Liver (tissue), 8 donors: ENCODE measurements at regions not wholly inside any gene's neighbourhood (a gene's known extent, or its start where the extent isn't known, plus 50 kb on each side); places are given as distances from the start of the nearest gene placed in this dataset.
A peak's percentile ranks its signal among the peaks of the same experiment; 100 is the strongest.

Experiments used
- DNase-seq: peaks from one replicate; pipeline ENCODE4 v3.0.0-alpha.2; 2017; ENCODE audit warnings: low spot score
- H3K27ac ChIP-seq, 2 donors: one replicate each; pipeline ENCODE4 v1.7.0; 2013; ENCODE audit warnings: inconsistent platforms in 2 of 2, low read length in 2 of 2, control low read depth in 1 of 2, low read depth in 1 of 2, mild to moderate bottlenecking in 1 of 2
- H3K27me3 ChIP-seq, 4 donors: one replicate each; pipeline versions ENCODE4 v1.6.1 to v1.7.0; 2013; ENCODE audit warnings: low read length in 3 of 4, inconsistent platforms in 1 of 4, mild to moderate bottlenecking in 1 of 4, moderate library complexity in 1 of 4; ENCODE audit not compliant: control insufficient read depth in 4 of 4, insufficient read depth in 4 of 4
- H3K36me3 ChIP-seq, 4 donors: one replicate each; pipeline versions ENCODE4 v1.6.1 to v1.7.0; 2013; ENCODE audit warnings: low read length in 3 of 4, mild to moderate bottlenecking in 3 of 4, low read depth in 1 of 4, moderate library complexity in 1 of 4; ENCODE audit not compliant: control insufficient read depth in 4 of 4, insufficient read depth in 3 of 4
- H3K4me1 ChIP-seq, 4 donors: one replicate each; pipeline versions ENCODE4 v1.6.1 to v1.7.0; 2013; ENCODE audit warnings: low read length in 3 of 4, mild to moderate bottlenecking in 3 of 4, moderate library complexity in 1 of 4; ENCODE audit not compliant: control insufficient read depth in 4 of 4, insufficient read depth in 4 of 4
- H3K4me3 ChIP-seq, 3 donors: one replicate each; pipeline versions ENCODE4 v1.6.1 to v1.7.0; 2013; ENCODE audit warnings: low read length in 3 of 3, control low read depth in 1 of 3, low read depth in 1 of 3, mild to moderate bottlenecking in 1 of 3
- H3K9ac ChIP-seq, 2 donors: one replicate each; pipeline ENCODE4 v1.7.0; 2013; ENCODE audit warnings: low read length in 2 of 2, mild to moderate bottlenecking in 2 of 2, moderate library complexity in 2 of 2, control low read depth in 1 of 2, low read depth in 1 of 2
- H3K9me3 ChIP-seq, 4 donors: one replicate each; pipeline versions ENCODE4 v1.6.1 to v1.7.0; 2013; ENCODE audit warnings: low read length in 3 of 4; ENCODE audit not compliant: control insufficient read depth in 4 of 4
- EGR1 ChIP-seq, 2 donors: IDR thresholded peaks; 2 replicates each; pipeline ENCODE4 v1.6.1; 2016 to 2018; ENCODE audit warnings: antibody characterized with exemption in 2 of 2, low read depth in 2 of 2
- FOXA1 ChIP-seq: IDR thresholded peaks from 2 replicates; pipeline ENCODE4 v1.6.1; 2016; ENCODE audit warnings: antibody characterized with exemption
- FOXA2 ChIP-seq: IDR thresholded peaks from 2 replicates; pipeline ENCODE4 v1.6.1; 2016; ENCODE audit warnings: antibody characterized with exemption
- HNF4A ChIP-seq, 2 donors: conservative IDR thresholded peaks; 2 replicates each; pipeline ENCODE4 v1.6.1; 2016; ENCODE audit warnings: antibody characterized with exemption in 2 of 2, mild to moderate bottlenecking in 2 of 2
- HNF4G ChIP-seq: IDR thresholded peaks from 2 replicates; pipeline ENCODE4 v1.6.1; 2016; ENCODE audit warnings: antibody characterized with exemption
- JUND ChIP-seq, 2 donors: IDR thresholded peaks; 2 replicates each; pipeline ENCODE4 v1.6.1; 2016; ENCODE audit warnings: antibody characterized with exemption in 2 of 2
- NR2F2 ChIP-seq: IDR thresholded peaks from 2 replicates; pipeline ENCODE4 v1.6.1; 2016; ENCODE audit warnings: antibody characterized with exemption
- RAD21 ChIP-seq, 2 donors: IDR thresholded peaks; 2 replicates each; pipeline ENCODE4 v1.6.1; 2016; ENCODE audit warnings: antibody characterized with exemption in 2 of 2, mild to moderate bottlenecking in 2 of 2
- RXRA ChIP-seq, 2 donors: IDR thresholded peaks; 2 replicates each; pipeline ENCODE4 v1.6.1; 2017 to 2018; ENCODE audit warnings: antibody characterized with exemption in 2 of 2, mild to moderate bottlenecking in 1 of 2
- SP1 ChIP-seq: IDR thresholded peaks from 2 replicates; pipeline ENCODE4 v1.6.1; 2018; ENCODE audit warnings: antibody characterized with exemption, mild to moderate bottlenecking
- TAF1 ChIP-seq: conservative IDR thresholded peaks from 2 replicates; pipeline ENCODE4 v1.6.1; 2016; ENCODE audit warnings: antibody characterized with exemption, mild to moderate bottlenecking
- YY1 ChIP-seq: IDR thresholded peaks from 2 replicates; pipeline ENCODE4 v1.6.1; 2016; ENCODE audit warnings: antibody characterized with exemption, mild to moderate bottlenecking
- WGBS: extraction: QIAGEN DNeasy Blood & Tissue Kit; methylation state at CpG from one replicate; pipeline ENCODE4 v1.1.7; 2013; 5-methylcytosine and 5-hydroxymethylcytosine counted together
- TF ChIP-seq, protein P1 (sequence below): fragments of 150-350 bp; IDR thresholded peaks from 2 replicates; pipeline ENCODE4 v1.5.1; 2017; ENCODE audit warnings: improper control_type of control experiment, low read depth, low read length; ENCODE audit not compliant: missing input control
- TF ChIP-seq, protein P2 (sequence below): IDR thresholded peaks from 2 replicates; pipeline ENCODE4 v1.6.1; 2016; ENCODE audit warnings: antibody characterized with exemption
- TF ChIP-seq, protein P3 (sequence below): IDR thresholded peaks from 2 replicates; pipeline ENCODE4 v1.6.1; 2016; ENCODE audit warnings: antibody characterized with exemption
- donor health status: healthy.
- donor health status: healthy.
- donor health status: healthy.
- donor health status: healthy.
- donor health status: healthy.

DNA sequence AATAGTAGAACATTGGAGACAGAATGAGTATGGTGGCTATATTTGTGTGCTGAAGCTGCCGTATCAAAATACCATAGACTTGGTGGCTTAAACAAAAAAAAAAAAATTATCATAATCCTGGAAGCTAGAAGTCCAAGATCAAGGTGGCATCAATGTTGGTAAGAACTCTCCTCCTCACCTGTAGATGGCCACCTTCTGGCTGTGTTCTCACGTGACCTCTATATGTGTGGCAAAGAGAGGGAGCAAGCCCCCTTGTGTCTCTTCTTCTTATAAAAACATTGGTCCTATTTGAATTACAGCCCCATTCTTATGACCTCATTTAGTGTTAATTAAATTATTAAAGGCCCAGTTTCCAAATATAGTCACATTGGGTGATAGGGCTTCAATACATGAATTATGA is 1640.9 kb upstream of the PCDH7 start:
- 69% methylated on average over 2 of the region's 2 CpGs for WGBS

DNA sequence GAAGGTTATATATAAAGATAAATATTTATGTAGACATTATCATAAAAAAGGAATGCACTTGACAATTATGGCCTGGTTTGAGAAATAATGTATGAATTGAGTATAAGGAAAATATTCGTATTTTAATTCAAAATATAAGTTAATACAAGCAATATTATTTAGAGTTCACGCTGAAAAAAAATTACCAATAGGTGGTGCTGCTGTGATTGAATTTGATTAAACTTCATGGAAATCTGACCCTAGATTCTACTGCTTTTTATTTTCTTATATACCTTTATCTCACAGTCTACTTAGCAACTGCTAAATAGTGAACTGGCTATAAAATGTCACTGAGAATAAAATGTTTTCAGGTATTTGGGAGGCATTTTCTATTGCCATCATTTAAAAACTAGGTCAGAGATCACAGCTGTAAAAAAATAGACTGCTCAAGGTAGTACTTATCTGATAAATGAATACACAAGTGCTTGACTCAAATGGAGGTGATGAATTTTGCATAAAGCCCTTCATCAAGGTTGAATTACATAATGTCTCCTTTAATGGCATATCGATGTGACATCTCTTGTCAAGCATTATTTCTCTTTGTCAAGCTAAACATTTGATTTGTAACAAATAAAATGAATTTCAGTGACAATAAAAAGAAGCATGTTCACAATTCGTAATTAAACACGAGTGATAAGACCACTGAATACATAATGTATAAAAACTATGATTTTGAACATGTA is 1638.8 kb upstream of the PCDH7 start:
- Histone ChIP-seq H3K4me1 (no peaks in the 10 kb centered on the region), H3K27ac (no peak overlapping the region), H3K36me3 (no peaks in the 10 kb centered on the region), H3K9ac (no peak overlapping the region), H3K4me3 (no peak overlapping the region), H3K9me3 (no peaks in the 10 kb centered on the region), H3K27me3 (no peaks in the 10 kb centered on the region)
- DNase-seq: no peak
- TF ChIP-seq RAD21 (IDR thresholded peaks at IDR 0.05): peak; percentile 26 to 73
- TF ChIP-seq, protein P1, sequence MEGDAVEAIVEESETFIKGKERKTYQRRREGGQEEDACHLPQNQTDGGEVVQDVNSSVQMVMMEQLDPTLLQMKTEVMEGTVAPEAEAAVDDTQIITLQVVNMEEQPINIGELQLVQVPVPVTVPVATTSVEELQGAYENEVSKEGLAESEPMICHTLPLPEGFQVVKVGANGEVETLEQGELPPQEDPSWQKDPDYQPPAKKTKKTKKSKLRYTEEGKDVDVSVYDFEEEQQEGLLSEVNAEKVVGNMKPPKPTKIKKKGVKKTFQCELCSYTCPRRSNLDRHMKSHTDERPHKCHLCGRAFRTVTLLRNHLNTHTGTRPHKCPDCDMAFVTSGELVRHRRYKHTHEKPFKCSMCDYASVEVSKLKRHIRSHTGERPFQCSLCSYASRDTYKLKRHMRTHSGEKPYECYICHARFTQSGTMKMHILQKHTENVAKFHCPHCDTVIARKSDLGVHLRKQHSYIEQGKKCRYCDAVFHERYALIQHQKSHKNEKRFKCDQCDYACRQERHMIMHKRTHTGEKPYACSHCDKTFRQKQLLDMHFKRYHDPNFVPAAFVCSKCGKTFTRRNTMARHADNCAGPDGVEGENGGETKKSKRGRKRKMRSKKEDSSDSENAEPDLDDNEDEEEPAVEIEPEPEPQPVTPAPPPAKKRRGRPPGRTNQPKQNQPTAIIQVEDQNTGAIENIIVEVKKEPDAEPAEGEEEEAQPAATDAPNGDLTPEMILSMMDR: peak; percentile 35
- no peak for TF ChIP-seq HNF4G
- 43% methylated on average over 5 of the region's 5 CpGs for WGBS

More for the DNA sequence above, 1640.9 kb upstream of the PCDH7 start:
- H3K27ac ChIP-seq: no peak overlapping the region
- no peak overlapping the region for H3K9ac ChIP-seq
- no peak overlapping the region for H3K4me3 ChIP-seq
- H3K9me3 ChIP-seq: no peaks in the 10 kb centered on the region
- no peaks in the 10 kb centered on the region for H3K27me3 ChIP-seq
- no peak for DNase-seq
- no peaks in the 10 kb centered on the region for H3K36me3 ChIP-seq
- no peak for TF ChIP-seq YY1
- TF ChIP-seq, protein P1: no peak
- H3K4me1 ChIP-seq: no peaks in the 10 kb centered on the region

DNA sequence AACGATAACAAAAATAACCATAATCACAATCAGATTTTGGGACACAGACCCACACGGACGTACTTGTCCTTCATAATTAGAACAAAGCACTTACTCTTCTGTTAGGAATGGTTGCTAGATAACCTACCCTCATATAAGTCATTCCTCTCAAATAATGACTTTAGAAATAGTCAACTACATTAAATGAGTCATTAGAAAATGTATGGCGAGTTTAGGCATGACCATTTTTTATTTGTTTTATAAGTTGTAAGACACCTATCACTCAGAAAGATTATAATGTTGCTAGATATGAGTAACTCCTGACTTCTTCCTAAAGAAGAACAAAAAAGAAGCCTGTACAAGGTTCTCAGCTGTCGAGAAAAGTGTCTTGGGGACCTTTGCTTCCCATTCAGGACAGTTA is 1637.5 kb upstream of the PCDH7 start:
- Histone ChIP-seq H3K27ac (no peak overlapping the region), H3K9ac (no peak overlapping the region), H3K9me3 (no peaks in the 10 kb centered on the region), H3K36me3 (no peaks in the 10 kb centered on the region), H3K4me3 (no peak overlapping the region), H3K27me3 (no peaks in the 10 kb centered on the region), H3K4me1 (no peaks in the 10 kb centered on the region)
- no peak for DNase-seq
- 63% methylated on average over 5 of the region's 5 CpGs for WGBS
- no peak for TF ChIP-seq RAD21 (IDR thresholded peaks at IDR 0.05)
- TF ChIP-seq FOXA1: no peak
- TF ChIP-seq, protein P1: no peak
- no peak for TF ChIP-seq RXRA (IDR thresholded peaks at IDR 0.05)
- no peak for TF ChIP-seq NR2F2
- no peak for TF ChIP-seq HNF4A (conservative IDR thresholded peaks at IDR 0.05)
- no peak for TF ChIP-seq JUND (IDR thresholded peaks at IDR 0.05)
- TF ChIP-seq FOXA2: no peak
- no peak for TF ChIP-seq EGR1 (IDR thresholded peaks at IDR 0.05; ENCODE audit: low read depth in 2 of 2)
- no peak for TF ChIP-seq TAF1
- TF ChIP-seq, protein P2, sequence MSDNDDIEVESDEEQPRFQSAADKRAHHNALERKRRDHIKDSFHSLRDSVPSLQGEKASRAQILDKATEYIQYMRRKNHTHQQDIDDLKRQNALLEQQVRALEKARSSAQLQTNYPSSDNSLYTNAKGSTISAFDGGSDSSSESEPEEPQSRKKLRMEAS: no peak
- TF ChIP-seq HNF4G: no peak
- TF ChIP-seq, protein P3, sequence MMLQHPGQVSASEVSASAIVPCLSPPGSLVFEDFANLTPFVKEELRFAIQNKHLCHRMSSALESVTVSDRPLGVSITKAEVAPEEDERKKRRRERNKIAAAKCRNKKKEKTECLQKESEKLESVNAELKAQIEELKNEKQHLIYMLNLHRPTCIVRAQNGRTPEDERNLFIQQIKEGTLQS: no peak
- no peak for TF ChIP-seq SP1
